Neuronal stem cell (in vitro differentiated cells): ENCODE measurements at regions not wholly inside any gene's neighbourhood (a gene's known extent, or its start where the extent isn't known, plus 50 kb on each side); places are given as distances from the start of the nearest gene placed in this dataset.

Source experiments
- DNase-seq: peaks from one replicate; pipeline ENCODE4 v3.0.0-alpha.2; 2013; ENCODE audit warnings: low spot score
- H2AFZ ChIP-seq: one replicate; pipeline ENCODE4 v1.6.1; 2013; ENCODE audit warnings: mild to moderate bottlenecking, low read length, inconsistent platforms
- H2AK5ac ChIP-seq: 2 replicates; pipeline ENCODE4 v1.6.1; 2013; ENCODE audit warnings: low read depth, mild to moderate bottlenecking, inconsistent platforms, low read length, moderate library complexity, mixed read lengths
- H2BK120ac ChIP-seq: 2 replicates; pipeline ENCODE4 v1.6.1; 2013; ENCODE audit warnings: low read depth, mild to moderate bottlenecking, inconsistent platforms, low read length, moderate library complexity, mixed read lengths
- H2BK12ac ChIP-seq: one replicate; pipeline ENCODE4 v1.6.1; 2013; ENCODE audit warnings: low read length, inconsistent platforms
- H2BK15ac ChIP-seq: 2 replicates; pipeline ENCODE4 v1.6.1; 2013; ENCODE audit warnings: mild to moderate bottlenecking, low read length, inconsistent platforms, mixed read lengths
- H2BK5ac ChIP-seq: one replicate; pipeline ENCODE4 v1.6.1; 2013; ENCODE audit warnings: inconsistent platforms, mild to moderate bottlenecking, low read length, moderate library complexity
- H3K14ac ChIP-seq: one replicate; pipeline ENCODE4 v1.6.1; 2013; ENCODE audit warnings: low read length, inconsistent platforms
- H3K18ac ChIP-seq: 2 replicates; pipeline ENCODE4 v1.6.1; 2013; ENCODE audit warnings: low read length, inconsistent platforms
- H3K23ac ChIP-seq: 2 replicates; pipeline ENCODE4 v1.6.1; 2013; ENCODE audit warnings: low read depth, mild to moderate bottlenecking, mixed read lengths, low read length, inconsistent platforms; ENCODE audit not compliant: poor library complexity
- H3K27ac ChIP-seq: replicated peaks from 3 replicates; pipeline ENCODE4 v1.5.1; 2013; ENCODE audit warnings: low read length, inconsistent platforms
- H3K27me3 ChIP-seq, 3 experiments: 2 replicates each; pipeline ENCODE4 v1.6.1; 2013; ENCODE audit warnings: low read length in 3 of 3, mild to moderate bottlenecking in 2 of 3, inconsistent platforms in 1 of 3, low read depth in 1 of 3, mixed read lengths in 1 of 3, moderate library complexity in 1 of 3; ENCODE audit not compliant: control insufficient read depth in 3 of 3, insufficient read depth in 3 of 3
- H3K36me3 ChIP-seq, 2 donors: replicated peaks in 1 of 2; 2 replicates each; pipeline ENCODE4 v1.6.1; 2013; ENCODE audit warnings: low read length in 2 of 2; ENCODE audit not compliant: control insufficient read depth in 2 of 2, insufficient read depth in 2 of 2
- H3K4ac ChIP-seq: 2 replicates; pipeline ENCODE4 v1.6.1; 2013; ENCODE audit warnings: inconsistent platforms, mild to moderate bottlenecking, low read length, moderate library complexity
- H3K4me1 ChIP-seq, 2 donors: 1 replicate in 1 of 2; 2 replicates in 1 of 2; pipeline ENCODE4 v1.6.1; 2013; ENCODE audit warnings: low read length in 2 of 2, low read depth in 1 of 2; ENCODE audit not compliant: control insufficient read depth in 2 of 2, insufficient read depth in 1 of 2
- H3K4me2 ChIP-seq: one replicate; pipeline ENCODE4 v1.6.1; 2013; ENCODE audit warnings: mild to moderate bottlenecking, low read length, inconsistent platforms; ENCODE audit not compliant: insufficient read depth, poor library complexity, severe bottlenecking
- H3K4me3 ChIP-seq, 2 donors: 2 replicates each; pipeline ENCODE4 v1.5.1; 2013; ENCODE audit warnings: low read length in 2 of 2, mild to moderate bottlenecking in 2 of 2, inconsistent platforms in 1 of 2, moderate library complexity in 1 of 2
- H3K79me1 ChIP-seq: one replicate; pipeline ENCODE4 v1.6.1; 2013; ENCODE audit warnings: low read depth, mild to moderate bottlenecking, inconsistent platforms, low read length, moderate library complexity
- H3K9ac ChIP-seq: one replicate; pipeline ENCODE4 v1.6.1; 2013; ENCODE audit warnings: mild to moderate bottlenecking, low read depth, low read length, inconsistent platforms; ENCODE audit not compliant: poor library complexity
- H3K9me3 ChIP-seq, 2 donors: replicated peaks in 1 of 2; 2 replicates each; pipeline versions ENCODE3 to v1.6.1; 2013; ENCODE audit warnings: low read length in 2 of 2, mild to moderate bottlenecking in 2 of 2, inconsistent platforms in 1 of 2, low read depth in 1 of 2, mixed read lengths in 1 of 2, moderate library complexity in 1 of 2; ENCODE audit not compliant: control insufficient read depth in 2 of 2, insufficient read depth in 1 of 2
- H4K8ac ChIP-seq: one replicate; pipeline ENCODE4 v1.6.1; 2013; ENCODE audit warnings: low read depth, mild to moderate bottlenecking, inconsistent platforms, low read length, moderate library complexity
- H4K91ac ChIP-seq: one replicate; pipeline ENCODE4 v1.6.1; 2013; ENCODE audit warnings: low read length, low read depth, mild to moderate bottlenecking, inconsistent platforms; ENCODE audit not compliant: poor library complexity
- WGBS, 2 donors: extraction: QIAGEN DNeasy Blood & Tissue Kit; methylation state at CpG; one replicate each; pipeline ENCODE4 v1.1.7; 2013; ENCODE audit warnings: missing lambda C conversion rate in 2 of 2, mixed read lengths in 1 of 2; ENCODE audit not compliant: insufficient read length in 2 of 2, insufficient replicate concordance in 1 of 2; ENCODE audit errors: extremely low coverage in 2 of 2; 5-methylcytosine and 5-hydroxymethylcytosine counted together

GRCh38 chr1:81664341-81664740, 136.4 kb upstream of the ADGRL2 start:
- Histone ChIP-seq H3K23ac (no peak overlapping the region), H3K9ac (no peak overlapping the region), H3K27me3 (no peaks in the 10 kb centered on the region), H2BK120ac (no peak overlapping the region), H3K79me1 (no peaks in the 10 kb centered on the region), H2AFZ (no peak overlapping the region), H3K18ac (no peak overlapping the region), H2BK15ac (no peak overlapping the region), H3K36me3 (no peaks in the 10 kb centered on the region), H3K9me3 (no peaks in the 10 kb centered on the region), H4K91ac (no peak overlapping the region), H4K8ac (no peak overlapping the region), H2BK5ac (no peak overlapping the region), H3K27ac (no peak overlapping the region), H2BK12ac (no peak overlapping the region), H2AK5ac (no peak overlapping the region), H3K4ac (no peak overlapping the region), H3K4me2 (no peak overlapping the region), H3K4me1 (peaks cover 2 to 8% of the 10 kb centered on the region in 2 donors), H3K14ac (no peak overlapping the region), H3K4me3 (no peak overlapping the region)
- no CpG with 5 or more reads among the region's 1 CpG for WGBS, 2 donors
- no peak for DNase-seq

DNA sequence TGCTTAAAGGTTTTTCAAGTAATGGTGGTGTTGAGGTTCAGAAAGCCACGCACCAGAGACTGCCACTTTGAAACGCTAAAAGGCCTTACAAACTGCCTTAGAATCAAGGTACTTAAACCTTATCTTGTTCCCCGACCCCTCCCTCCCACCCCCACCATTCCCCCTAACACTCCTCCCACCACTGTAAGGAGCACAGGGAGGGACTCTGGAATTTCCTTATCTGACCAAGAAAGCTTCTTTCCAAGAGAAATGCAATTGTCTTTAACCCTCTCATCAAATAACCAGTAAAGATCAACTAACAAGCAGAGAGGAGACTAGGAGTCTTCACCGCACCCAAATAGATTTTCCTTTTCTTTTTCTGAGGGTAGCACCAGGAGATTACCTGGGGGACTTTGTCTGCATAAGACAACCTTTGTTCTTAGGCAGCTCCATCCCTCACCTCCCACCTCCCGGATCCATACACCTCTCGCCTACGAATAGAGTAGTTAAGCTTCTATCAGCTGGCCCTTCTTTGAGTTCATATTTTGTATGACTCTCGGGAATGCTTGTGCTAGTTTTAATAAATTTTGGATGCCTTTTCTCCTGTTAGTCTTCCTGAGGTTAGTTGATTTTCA, 137.7 kb upstream of the ADGRL2 start:
- Histone ChIP-seq H3K79me1 (no peaks in the 10 kb centered on the region), H3K23ac (no peak overlapping the region), H2BK12ac (no peak overlapping the region), H2AK5ac (no peak overlapping the region), H2BK120ac (no peak overlapping the region), H3K4me2 (no peak overlapping the region), H3K18ac (no peak overlapping the region), H3K14ac (no peak overlapping the region), H3K4me1 (peaks cover 2 to 8% of the 10 kb centered on the region in 2 donors), H3K36me3 (no peaks in the 10 kb centered on the region), H2BK15ac (no peak overlapping the region), H3K9me3 (no peaks in the 10 kb centered on the region), H4K91ac (no peak overlapping the region), H2BK5ac (no peak overlapping the region), H3K4me3 (no peak overlapping the region), H3K4ac (no peak overlapping the region), H4K8ac (no peak overlapping the region), H3K27me3 (no peaks in the 10 kb centered on the region), H3K27ac (no peak overlapping the region), H2AFZ (no peak overlapping the region), H3K9ac (no peak overlapping the region)
- no CpG with 5 or more reads among the region's 8 CpGs for WGBS, 2 donors
- DNase-seq: no peak

DNA sequence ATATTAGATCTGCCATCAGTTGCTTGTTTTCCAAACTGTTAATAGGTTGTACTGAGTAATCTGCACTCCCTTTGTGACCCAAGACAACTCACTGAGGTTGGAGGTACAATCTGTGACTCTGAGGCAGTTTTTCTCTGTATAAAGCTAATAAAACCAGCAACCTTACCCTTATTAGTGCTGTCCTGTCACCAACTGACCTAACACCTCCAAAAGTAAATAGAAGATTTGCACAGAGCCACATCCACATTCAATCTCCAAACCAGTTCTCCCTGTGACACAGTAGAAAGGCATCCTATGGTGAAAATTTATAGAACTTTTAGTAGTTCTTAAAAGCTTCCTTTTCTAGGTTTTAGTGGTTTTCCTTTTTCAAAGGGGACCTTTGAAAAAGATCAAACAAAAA, 140.4 kb upstream of the ADGRL2 start:
- Histone ChIP-seq H3K14ac (no peak overlapping the region), H3K4me2 (no peak overlapping the region), H2AK5ac (no peak overlapping the region), H2BK15ac (no peak overlapping the region), H3K27me3 (no peaks in the 10 kb centered on the region), H4K8ac (no peak overlapping the region), H3K4me1 (peaks cover 2 to 6% of the 10 kb centered on the region in 2 donors), H3K23ac (no peak overlapping the region), H2AFZ (no peak overlapping the region), H3K9ac (no peak overlapping the region), H3K36me3 (no peaks in the 10 kb centered on the region), H3K4me3 (no peak overlapping the region), H4K91ac (no peak overlapping the region), H2BK12ac (no peak overlapping the region), H2BK5ac (no peak overlapping the region), H3K18ac (no peak overlapping the region), H3K4ac (no peak overlapping the region), H3K79me1 (no peaks in the 10 kb centered on the region), H3K9me3 (no peaks in the 10 kb centered on the region), H2BK120ac (no peak overlapping the region), H3K27ac (no peak overlapping the region)
- no peak for DNase-seq

- no peaks in the 10 kb centered on the region for H3K79me1 ChIP-seq
- H3K9me3 ChIP-seq: no peaks in the 10 kb centered on the region
- no peak overlapping the region for H3K18ac ChIP-seq
- H4K91ac ChIP-seq: no peak overlapping the region
- H3K9ac ChIP-seq: no peak overlapping the region
- H3K4me1 ChIP-seq: no peaks in the 10 kb centered on the region
- no peaks in the 10 kb centered on the region for H3K36me3 ChIP-seq
- no peak overlapping the region for H2AK5ac ChIP-seq
- H2BK5ac ChIP-seq: no peak overlapping the region
- no peak overlapping the region for H3K14ac ChIP-seq
- no peak overlapping the region for H3K4ac ChIP-seq
- H3K4me2 ChIP-seq: no peak overlapping the region
- no peak overlapping the region for H2BK120ac ChIP-seq
- H3K27me3 ChIP-seq: no peaks in the 10 kb centered on the region
- no peak overlapping the region for H3K4me3 ChIP-seq
- H4K8ac ChIP-seq: no peak overlapping the region
- H2BK15ac ChIP-seq: no peak overlapping the region
- no CpG with 5 or more reads among the region's 3 CpGs for WGBS, 2 donors
- H2BK12ac ChIP-seq: no peak overlapping the region
- H2AFZ ChIP-seq: no peak overlapping the region
- no peak for DNase-seq
- H3K23ac ChIP-seq: no peak overlapping the region
- no peak overlapping the region for H3K27ac ChIP-seq
These were observed 146.1 kb upstream of the ADGRL2 start for GRCh38 chr1:81654657-81655056.
